Right lobe of liver (tissue), 4 donors: ENCODE measurements at regions not wholly inside any gene's neighbourhood (a gene's known extent, or its start where the extent isn't known, plus 50 kb on each side); places are given as distances from the start of the nearest gene placed in this dataset.

Source experiments
- CTCF ChIP-seq, 4 donors: fragments of 200-600 bp in 3 of 4; fragments of 450-650 bp in 1 of 4; IDR thresholded peaks; one replicate each; pipeline versions ENCODE4 v1.5.1 to v1.8.0; 2016 to 2022; ENCODE audit warnings: antibody characterized with exemption in 4 of 4, mild to moderate bottlenecking in 2 of 4
- POLR2A ChIP-seq: fragments of 450-650 bp; IDR thresholded peaks from one replicate; pipeline ENCODE4 v1.6.1; 2017; ENCODE audit warnings: antibody characterized with exemption, mild to moderate bottlenecking
- donor health status: DM: no; HTN: no; CAD: no.
- donor health status: DM: no; HTN: no; CAD: no.
- donor health status: DM: no; HTN: yes; CAD: no.

DNA sequence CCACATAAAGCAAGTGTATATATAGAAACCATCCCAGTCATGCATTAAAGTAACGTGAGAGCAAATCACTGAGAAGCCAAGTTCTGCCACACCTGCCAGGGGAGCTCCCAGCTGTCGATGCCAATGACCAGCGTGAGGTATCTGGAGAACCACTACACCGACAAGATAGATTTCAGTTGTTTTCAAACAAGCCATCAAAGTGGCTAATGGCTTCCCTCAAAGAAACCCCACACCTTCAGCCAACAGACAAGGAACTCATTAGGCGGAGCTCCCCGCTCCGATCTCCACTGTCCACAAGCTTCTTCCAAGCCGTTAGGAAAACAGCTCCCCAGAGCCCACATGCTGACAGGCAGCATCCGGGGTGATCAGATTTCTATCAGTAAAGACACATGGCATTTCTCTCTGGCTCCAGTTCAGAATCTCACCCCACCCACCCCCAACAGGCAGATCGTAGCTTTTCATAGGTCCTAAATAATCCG lies 54.2 kb upstream of the SPATA12 start:
- no peak for TF ChIP-seq CTCF (IDR thresholded peaks at IDR 0.05)
- TF ChIP-seq POLR2A = no peak
